ENCODE measurements at regions not wholly inside any gene's neighbourhood (a gene's known extent, or its start where the extent isn't known, plus 50 kb on each side); places are given as distances from the start of the nearest gene placed in this dataset.

DNA sequence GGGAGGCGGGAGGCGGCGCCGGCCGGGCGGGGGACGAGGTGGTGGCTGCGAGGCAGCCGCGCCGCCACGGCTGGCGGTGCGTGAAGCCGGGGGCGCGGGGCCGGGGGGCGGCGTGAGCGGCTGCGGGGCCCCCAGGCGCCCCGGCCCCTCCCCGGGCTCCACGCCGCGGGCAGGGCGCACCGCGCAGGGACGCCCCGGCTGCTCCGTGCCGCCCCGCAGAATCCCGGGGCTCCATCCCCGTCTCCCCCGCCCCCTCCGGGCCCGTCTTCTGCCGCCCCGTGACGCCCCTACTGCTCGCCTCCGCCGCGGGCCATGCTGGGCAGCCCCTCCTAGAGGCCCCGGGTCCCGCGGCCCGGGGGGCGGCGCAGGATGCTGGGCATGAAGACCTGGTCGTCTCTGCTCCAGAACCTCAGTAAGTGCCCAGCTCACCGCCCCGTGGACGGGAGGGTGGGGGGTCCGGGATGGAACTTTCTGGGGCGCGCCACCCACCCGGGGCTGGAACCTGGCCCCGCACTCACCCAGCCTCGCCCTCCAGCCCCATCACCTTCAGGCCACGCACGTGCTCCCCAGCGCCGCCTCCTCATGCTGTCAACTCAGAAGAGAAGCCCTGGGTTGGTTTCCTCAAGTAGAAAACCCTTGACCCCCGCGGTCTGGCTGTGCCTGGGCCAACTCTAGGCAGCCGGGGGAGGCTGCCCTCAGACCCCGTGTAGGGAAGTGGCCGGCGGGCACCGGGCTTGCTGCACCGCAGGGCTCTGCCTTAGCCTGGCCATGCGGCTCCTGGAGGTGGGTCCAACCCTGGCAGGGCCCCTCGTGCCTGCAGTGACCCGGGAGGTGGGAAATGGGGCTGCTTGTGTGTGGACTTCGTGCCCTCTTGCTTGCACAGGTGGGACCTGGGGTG, 150.2 kb upstream of the GSE1 start:
- TF ChIP-seq EP300 (IDR thresholded peaks at IDR 0.05), result no peak
- no peak for TF ChIP-seq CTCF (IDR thresholded peaks at IDR 0.05)
